ENCODE measurements at regions not wholly inside any gene's neighbourhood (a gene's known extent, or its start where the extent isn't known, plus 50 kb on each side); places are given as distances from the start of the nearest gene placed in this dataset.

DNA sequence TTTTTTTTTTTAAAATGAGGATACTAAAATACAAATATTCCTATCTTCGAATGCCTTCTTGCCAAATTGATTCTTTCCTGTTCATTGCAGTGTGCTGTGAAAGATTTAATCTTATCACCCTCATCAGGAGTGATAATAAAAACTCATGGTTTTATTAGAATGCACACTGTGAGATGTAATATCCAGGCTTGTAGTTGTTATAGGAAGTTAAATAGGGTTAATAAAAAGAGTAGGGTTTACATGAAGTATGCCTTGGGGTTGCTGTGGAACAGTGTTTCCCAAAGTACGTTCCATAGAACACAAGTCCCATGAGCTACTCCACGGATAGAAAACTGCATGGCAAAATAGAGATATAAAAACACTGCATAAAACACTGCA, 191.9 kb downstream of the SPP2 start:
- no peak for DNase-seq (ENCODE audit: low spot score in 2 of 2)
- no peak for TF ChIP-seq POLR2A (IDR thresholded peaks at IDR 0.05)
- TF ChIP-seq, protein P1, sequence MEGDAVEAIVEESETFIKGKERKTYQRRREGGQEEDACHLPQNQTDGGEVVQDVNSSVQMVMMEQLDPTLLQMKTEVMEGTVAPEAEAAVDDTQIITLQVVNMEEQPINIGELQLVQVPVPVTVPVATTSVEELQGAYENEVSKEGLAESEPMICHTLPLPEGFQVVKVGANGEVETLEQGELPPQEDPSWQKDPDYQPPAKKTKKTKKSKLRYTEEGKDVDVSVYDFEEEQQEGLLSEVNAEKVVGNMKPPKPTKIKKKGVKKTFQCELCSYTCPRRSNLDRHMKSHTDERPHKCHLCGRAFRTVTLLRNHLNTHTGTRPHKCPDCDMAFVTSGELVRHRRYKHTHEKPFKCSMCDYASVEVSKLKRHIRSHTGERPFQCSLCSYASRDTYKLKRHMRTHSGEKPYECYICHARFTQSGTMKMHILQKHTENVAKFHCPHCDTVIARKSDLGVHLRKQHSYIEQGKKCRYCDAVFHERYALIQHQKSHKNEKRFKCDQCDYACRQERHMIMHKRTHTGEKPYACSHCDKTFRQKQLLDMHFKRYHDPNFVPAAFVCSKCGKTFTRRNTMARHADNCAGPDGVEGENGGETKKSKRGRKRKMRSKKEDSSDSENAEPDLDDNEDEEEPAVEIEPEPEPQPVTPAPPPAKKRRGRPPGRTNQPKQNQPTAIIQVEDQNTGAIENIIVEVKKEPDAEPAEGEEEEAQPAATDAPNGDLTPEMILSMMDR (IDR thresholded peaks at IDR 0.05) = no peak
- H3K4me3 ChIP-seq (ENCODE audit: low read depth, poor library complexity, severe bottlenecking) = no peak overlapping the region
- 62% methylated on average over 3 of the region's 3 CpGs for WGBS, 2 donors
- intact Hi-C loops (cut with DNase I; ENCODE audit: low total_unique reads) = no loop called here

DNA sequence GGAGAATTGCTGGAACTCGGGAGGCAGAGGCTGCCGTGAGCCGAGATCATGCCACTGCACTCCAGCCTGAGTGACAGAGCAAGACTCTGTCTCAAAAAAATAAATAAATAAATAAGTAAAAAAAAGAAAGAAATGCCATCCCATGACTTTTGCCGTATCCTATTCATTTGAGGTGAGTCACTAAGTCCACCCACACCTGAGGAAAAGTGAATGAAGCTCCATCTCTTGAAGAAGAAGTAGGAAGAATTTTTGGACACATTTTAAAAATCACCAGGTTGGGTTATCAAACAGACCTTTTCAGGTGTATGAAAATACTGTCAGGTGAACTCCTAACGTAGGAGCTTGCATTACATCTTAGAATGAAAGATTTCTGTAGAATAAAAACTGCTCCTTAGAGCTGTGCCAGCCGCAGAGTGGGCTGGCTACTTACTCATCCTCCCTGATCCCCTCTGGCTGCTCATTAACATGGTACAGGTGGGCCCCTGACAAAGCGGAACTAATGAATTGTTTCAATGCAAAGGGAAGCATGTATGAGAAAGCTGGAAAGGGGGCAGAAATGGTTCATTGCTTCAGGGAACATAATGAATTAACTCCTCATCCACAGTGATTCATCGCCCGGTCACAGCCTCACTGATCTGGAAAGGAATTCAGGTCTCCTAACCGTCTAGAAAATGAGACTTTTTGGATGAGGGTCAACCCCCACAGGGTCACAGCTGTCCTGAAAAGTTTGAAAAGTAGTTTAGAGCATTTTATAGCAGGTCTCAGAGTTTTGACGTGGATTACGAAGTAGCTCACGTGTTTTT, 191.4 kb downstream of the SPP2 start:
- WGBS, 2 donors = 56 to 62% methylated on average over 13 of the region's 13 CpGs
- intact Hi-C loops (cut with DNase I; ENCODE audit: low total_unique reads) = no loop called here
- no peak for DNase-seq (ENCODE audit: low spot score in 2 of 2)
- no peak overlapping the region for H3K4me3 ChIP-seq (ENCODE audit: low read depth, poor library complexity, severe bottlenecking)
- TF ChIP-seq, protein P1 (IDR thresholded peaks at IDR 0.05) = no peak
- no peak for TF ChIP-seq POLR2A (IDR thresholded peaks at IDR 0.05)

GRCh38 chr2:234240917-234241316, 190.4 kb downstream of the SPP2 start:
- intact Hi-C loops (cut with DNase I; ENCODE audit: low total_unique reads) = no loop called here
- TF ChIP-seq, protein P1 (IDR thresholded peaks at IDR 0.05) = no peak
- TF ChIP-seq POLR2A (IDR thresholded peaks at IDR 0.05) = no peak
- 59 to 71% methylated on average over 2 of the region's 2 CpGs for WGBS, 2 donors
- H3K4me3 ChIP-seq (ENCODE audit: low read depth, poor library complexity, severe bottlenecking) = no peak overlapping the region
- DNase-seq (ENCODE audit: low spot score in 2 of 2) = no peak

DNA sequence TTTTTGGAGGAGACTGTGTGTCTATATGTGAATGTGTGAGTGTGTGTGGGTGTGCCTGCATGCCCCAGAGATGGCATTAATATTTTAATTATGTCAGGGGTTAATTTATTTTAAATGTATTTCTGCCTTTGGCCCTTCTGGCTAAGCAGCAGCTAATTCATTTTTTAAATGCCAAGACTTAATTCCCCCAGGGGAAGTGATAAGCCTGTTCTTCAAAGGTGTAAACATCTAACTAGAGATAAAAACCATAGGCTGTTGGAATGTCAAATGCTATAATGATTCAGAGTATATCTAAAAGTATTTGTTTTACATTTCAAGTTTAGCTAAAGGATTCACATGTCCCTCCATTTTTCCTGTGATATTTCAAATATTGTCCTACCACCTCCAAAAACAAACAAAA, 184.7 kb downstream of the SPP2 start:
- H3K4me3 ChIP-seq (ENCODE audit: low read depth, poor library complexity, severe bottlenecking) = no peak overlapping the region
- DNase-seq (ENCODE audit: low spot score in 2 of 2) = no peak
- TF ChIP-seq, protein P1 (IDR thresholded peaks at IDR 0.05) = no peak
- no peak for TF ChIP-seq POLR2A (IDR thresholded peaks at IDR 0.05)
- intact Hi-C loops (cut with DNase I; ENCODE audit: low total_unique reads) = no loop called here

DNA sequence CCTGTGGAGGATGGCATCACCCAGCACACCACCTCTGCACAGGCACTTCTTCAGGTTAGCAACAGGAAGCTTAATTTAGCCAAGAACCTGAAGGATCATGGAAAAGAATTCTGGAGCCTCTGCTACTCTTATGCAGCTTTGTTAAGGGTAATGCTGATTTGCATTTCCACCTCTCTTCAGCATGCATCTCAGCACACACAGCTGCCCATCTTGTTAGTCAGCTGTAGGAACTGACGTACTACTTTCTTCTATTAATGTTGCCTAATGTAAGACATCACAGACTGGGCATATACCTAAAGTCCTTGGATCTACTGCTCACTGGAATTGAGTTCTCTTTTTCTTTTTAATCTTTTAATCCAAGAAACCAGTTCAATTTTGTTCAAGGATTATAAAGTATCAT, 181.0 kb downstream of the SPP2 start:
- no peak overlapping the region for H3K4me3 ChIP-seq (ENCODE audit: low read depth, poor library complexity, severe bottlenecking)
- no peak for DNase-seq (ENCODE audit: low spot score in 2 of 2)
- intact Hi-C loops (cut with DNase I; ENCODE audit: low total_unique reads) = no loop called here
- 62 to 67% methylated on average over 1 of the region's 1 CpG for WGBS, 2 donors
- TF ChIP-seq, protein P1 (IDR thresholded peaks at IDR 0.05) = no peak
- TF ChIP-seq POLR2A (IDR thresholded peaks at IDR 0.05) = no peak

DNA sequence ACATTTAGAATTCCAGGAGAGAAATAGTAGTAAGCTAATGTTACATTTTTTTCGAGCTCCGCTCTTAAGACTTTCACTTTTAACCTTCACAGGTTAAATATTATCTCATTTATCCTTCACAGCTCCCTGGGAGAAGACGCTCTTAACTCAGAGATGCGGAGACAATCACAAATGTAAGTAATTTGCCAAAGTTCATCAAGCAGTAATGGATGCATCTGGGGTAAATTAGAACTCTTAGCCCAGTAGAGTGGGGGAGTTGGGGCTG, 168.5 kb downstream of the SPP2 start:
- DNase-seq (ENCODE audit: low spot score in 2 of 2) = no peak
- TF ChIP-seq POLR2A (IDR thresholded peaks at IDR 0.05) = no peak
- TF ChIP-seq, protein P1 (IDR thresholded peaks at IDR 0.05) = no peak
- intact Hi-C loops (cut with DNase I; ENCODE audit: low total_unique reads) = no loop called here
- H3K4me3 ChIP-seq (ENCODE audit: low read depth, poor library complexity, severe bottlenecking) = no peak overlapping the region
- WGBS, 2 donors = 79 to 80% methylated on average over 4 of the region's 4 CpGs

All from lower leg skin (tissue), 4 donors.